ENCODE measurements at regions not wholly inside any gene's neighbourhood (a gene's known extent, or its start where the extent isn't known, plus 50 kb on each side); places are given as distances from the start of the nearest gene placed in this dataset.

DNA sequence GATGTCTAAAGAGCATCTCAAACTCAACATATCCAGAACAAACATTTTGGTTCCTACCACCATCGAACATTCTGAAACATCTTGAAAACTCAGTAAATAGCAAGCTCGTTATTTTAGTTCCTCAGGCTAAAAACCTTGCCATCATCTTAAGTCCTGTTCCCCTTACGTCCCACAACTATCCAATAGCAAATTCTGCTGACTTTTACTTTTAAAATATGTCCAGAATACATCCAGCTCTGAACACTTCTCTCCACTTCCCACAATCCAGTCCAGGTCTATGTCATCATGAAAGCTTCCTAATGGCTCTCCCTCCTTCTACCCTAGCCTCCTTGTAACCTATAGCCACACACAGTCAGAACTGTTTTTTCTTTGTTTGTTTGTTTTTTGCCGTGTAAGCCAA lies 279.9 kb downstream of the IPO8 start:
- TF ChIP-seq, protein P1, sequence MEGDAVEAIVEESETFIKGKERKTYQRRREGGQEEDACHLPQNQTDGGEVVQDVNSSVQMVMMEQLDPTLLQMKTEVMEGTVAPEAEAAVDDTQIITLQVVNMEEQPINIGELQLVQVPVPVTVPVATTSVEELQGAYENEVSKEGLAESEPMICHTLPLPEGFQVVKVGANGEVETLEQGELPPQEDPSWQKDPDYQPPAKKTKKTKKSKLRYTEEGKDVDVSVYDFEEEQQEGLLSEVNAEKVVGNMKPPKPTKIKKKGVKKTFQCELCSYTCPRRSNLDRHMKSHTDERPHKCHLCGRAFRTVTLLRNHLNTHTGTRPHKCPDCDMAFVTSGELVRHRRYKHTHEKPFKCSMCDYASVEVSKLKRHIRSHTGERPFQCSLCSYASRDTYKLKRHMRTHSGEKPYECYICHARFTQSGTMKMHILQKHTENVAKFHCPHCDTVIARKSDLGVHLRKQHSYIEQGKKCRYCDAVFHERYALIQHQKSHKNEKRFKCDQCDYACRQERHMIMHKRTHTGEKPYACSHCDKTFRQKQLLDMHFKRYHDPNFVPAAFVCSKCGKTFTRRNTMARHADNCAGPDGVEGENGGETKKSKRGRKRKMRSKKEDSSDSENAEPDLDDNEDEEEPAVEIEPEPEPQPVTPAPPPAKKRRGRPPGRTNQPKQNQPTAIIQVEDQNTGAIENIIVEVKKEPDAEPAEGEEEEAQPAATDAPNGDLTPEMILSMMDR (conservative IDR thresholded peaks at IDR 0.05; ENCODE audit: low read length) = no peak
- TF ChIP-seq EZH2phosphoT487 (IDR thresholded peaks at IDR 0.05; ENCODE audit: borderline replicate concordance) = no peak

All from Loucy (cell line).